Fibroblast of peridontal ligament (primary cell): ENCODE measurements at regions not wholly inside any gene's neighbourhood (a gene's known extent, or its start where the extent isn't known, plus 50 kb on each side); places are given as distances from the start of the nearest gene placed in this dataset.
"Not testable (repeated sequence)": the region's sequence is repeated elsewhere in the genome, so short reads cannot be mapped to it uniquely, and the experiment has no call there.

ENCODE experiments used
- DNase-seq: peaks from one replicate; pipeline ENCODE4 v3.0.0-alpha.2; 2010; ENCODE audit errors: extremely low read depth

- DNase-seq = no peak
These were observed 851.1 kb upstream of the MGAT4C start for GRCh38 chr12:87107270-87107669.

- DNase-seq = no peak
These were observed 839.9 kb upstream of the MGAT4C start for GRCh38 chr12:87096082-87096585.

- no peak for DNase-seq
These were observed 838.2 kb upstream of the MGAT4C start for GRCh38 chr12:87094356-87094755.

GRCh38 chr12:87092421-87092820 lies 836.2 kb upstream of the MGAT4C start:
- DNase-seq = no peak

GRCh38 chr12:87086118-87086891 lies 830.1 kb upstream of the MGAT4C start:
- peak; percentile 4 for DNase-seq

GRCh38 chr12:87085286-87085685 lies 829.1 kb upstream of the MGAT4C start:
- DNase-seq = no peak

GRCh38 chr12:87082756-87083155 lies 826.6 kb upstream of the MGAT4C start:
- DNase-seq = peak; percentile 13

- peak; percentile 40 for DNase-seq
These were observed 818.6 kb upstream of the MGAT4C start for GRCh38 chr12:87074781-87075180.

GRCh38 chr12:87066326-87066725 lies 810.1 kb upstream of the MGAT4C start:
- peak; percentile 16 for DNase-seq

- no peak for DNase-seq
These were observed 803.0 kb upstream of the MGAT4C start for GRCh38 chr12:87059231-87059630.

- peak; percentile 25 for DNase-seq
These were observed 798.0 kb upstream of the MGAT4C start for GRCh38 chr12:87054226-87054625.

- DNase-seq = peak; percentile 12
These were observed 795.4 kb upstream of the MGAT4C start for GRCh38 chr12:87051621-87052020.

GRCh38 chr12:87047691-87048090 lies 791.5 kb upstream of the MGAT4C start:
- DNase-seq = no peak

GRCh38 chr12:87039536-87039935 lies 783.3 kb upstream of the MGAT4C start:
- DNase-seq = no peak

- no peak for DNase-seq
These were observed 781.9 kb upstream of the MGAT4C start for GRCh38 chr12:87038098-87038497.

GRCh38 chr12:87025976-87026375 lies 769.8 kb upstream of the MGAT4C start:
- DNase-seq = no peak

GRCh38 chr12:87021400-87021799 lies 765.2 kb upstream of the MGAT4C start:
- no peak for DNase-seq

- peak; percentile 11 for DNase-seq
These were observed 763.9 kb upstream of the MGAT4C start for GRCh38 chr12:87020071-87020470.

GRCh38 chr12:87015352-87015751 lies 759.2 kb upstream of the MGAT4C start:
- DNase-seq = no peak

GRCh38 chr12:87008785-87009384 lies 752.7 kb upstream of the MGAT4C start:
- no peak for DNase-seq

- DNase-seq = no peak
These were observed 744.9 kb upstream of the MGAT4C start for GRCh38 chr12:87001102-87001501.

- DNase-seq = no peak
These were observed 729.1 kb upstream of the MGAT4C start for GRCh38 chr12:86985298-86985697.

GRCh38 chr12:86970595-86970994 lies 714.4 kb upstream of the MGAT4C start:
- not testable (repeated sequence) for DNase-seq
